Calu3 (cell line): ENCODE measurements at regions not wholly inside any gene's neighbourhood (a gene's known extent, or its start where the extent isn't known, plus 50 kb on each side); places are given as distances from the start of the nearest gene placed in this dataset.

Source experiments
- BruUV-seq: library from RNA; stranded (reverse); fragments of 400-500 nt; replicated peaks from 2 replicates; lab custom pipeline; 2021; lab: Mats Ljungman, UMichigan
- CTCF ChIA-PET: fragments of 300-600 bp; sonication (Branson Sonifier 250); formaldehyde crosslinking; loops from one replicate; lab custom pipeline; 2022; ENCODE audit warnings: antibody characterized with exemption; lab: Charles Lee
- DNase-seq: peaks from one replicate; pipeline ENCODE4 v3.0.0; 2022
- H3K27ac Mint-ChIP-seq: one replicate; pipeline ENCODE4 v1.8.0; 2022; ENCODE audit warnings: mixed read lengths; ENCODE audit not compliant: unreplicated experiment
- H3K27me3 Mint-ChIP-seq: one replicate; pipeline ENCODE4 v1.8.0; 2022; ENCODE audit warnings: mixed read lengths; ENCODE audit not compliant: unreplicated experiment
- H3K36me3 Mint-ChIP-seq: one replicate; pipeline ENCODE4 v1.8.0; 2022; ENCODE audit warnings: mild to moderate bottlenecking, moderate library complexity, mixed read lengths; ENCODE audit not compliant: insufficient read depth, unreplicated experiment
- H3K4me1 Mint-ChIP-seq: one replicate; pipeline ENCODE4 v1.8.0; 2022; ENCODE audit warnings: mild to moderate bottlenecking, low read depth, mixed read lengths; ENCODE audit not compliant: unreplicated experiment
- H3K4me3 Mint-ChIP-seq: one replicate; pipeline ENCODE4 v1.8.0; 2022; ENCODE audit warnings: mild to moderate bottlenecking, low read depth, moderate library complexity, mixed read lengths; ENCODE audit not compliant: unreplicated experiment
- H3K9me3 Mint-ChIP-seq: one replicate; pipeline ENCODE4 v1.8.0; 2022; ENCODE audit warnings: low read depth, mixed read lengths; ENCODE audit not compliant: unreplicated experiment
- intact Hi-C: fragments of 100-400 bp; cut with micrococcal nuclease; formaldehyde crosslinking; loops from one replicate; pipeline ENCODE4 v1.10.0; 2022; ENCODE audit not compliant: unreplicated experiment
- TF ChIP-seq, protein P1 (sequence below): fragments of 200-600 bp; IDR thresholded peaks from one replicate; pipeline ENCODE4 v1.8.0; 2022; ENCODE audit warnings: antibody characterized with exemption; ENCODE audit not compliant: unreplicated experiment

DNA sequence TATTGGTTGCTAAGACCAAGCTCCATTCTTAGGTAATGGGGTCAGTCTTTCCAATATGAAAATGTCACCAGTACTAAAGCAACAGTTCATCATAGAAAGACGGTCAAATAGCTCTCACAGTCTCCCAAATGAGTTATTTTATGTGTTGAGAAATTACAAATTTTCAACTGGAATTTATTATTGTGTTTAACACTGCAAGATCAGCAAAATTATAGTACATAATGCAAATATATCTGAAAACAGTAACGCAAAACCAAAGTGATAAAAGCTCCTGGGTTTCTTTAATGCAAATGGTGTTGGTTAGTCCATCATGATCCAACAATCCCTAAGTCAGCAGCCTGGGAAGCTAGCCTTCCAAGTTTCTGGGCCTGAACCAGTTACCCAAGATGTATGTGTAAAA, 61.5 kb upstream of the EGFL6 start:
- no peaks in the 10 kb centered on the region for H3K9me3 Mint-ChIP-seq
- CTCF ChIA-PET: interaction anchor here (0.6 to 2.0 kb wide), 3 partner anchors 138 to 242 kb away, joined by 3 to 26 read pairs (median 5); partner anchors contain the start of genes OFD1 and TRAPPC2
- TF ChIP-seq, protein P1, sequence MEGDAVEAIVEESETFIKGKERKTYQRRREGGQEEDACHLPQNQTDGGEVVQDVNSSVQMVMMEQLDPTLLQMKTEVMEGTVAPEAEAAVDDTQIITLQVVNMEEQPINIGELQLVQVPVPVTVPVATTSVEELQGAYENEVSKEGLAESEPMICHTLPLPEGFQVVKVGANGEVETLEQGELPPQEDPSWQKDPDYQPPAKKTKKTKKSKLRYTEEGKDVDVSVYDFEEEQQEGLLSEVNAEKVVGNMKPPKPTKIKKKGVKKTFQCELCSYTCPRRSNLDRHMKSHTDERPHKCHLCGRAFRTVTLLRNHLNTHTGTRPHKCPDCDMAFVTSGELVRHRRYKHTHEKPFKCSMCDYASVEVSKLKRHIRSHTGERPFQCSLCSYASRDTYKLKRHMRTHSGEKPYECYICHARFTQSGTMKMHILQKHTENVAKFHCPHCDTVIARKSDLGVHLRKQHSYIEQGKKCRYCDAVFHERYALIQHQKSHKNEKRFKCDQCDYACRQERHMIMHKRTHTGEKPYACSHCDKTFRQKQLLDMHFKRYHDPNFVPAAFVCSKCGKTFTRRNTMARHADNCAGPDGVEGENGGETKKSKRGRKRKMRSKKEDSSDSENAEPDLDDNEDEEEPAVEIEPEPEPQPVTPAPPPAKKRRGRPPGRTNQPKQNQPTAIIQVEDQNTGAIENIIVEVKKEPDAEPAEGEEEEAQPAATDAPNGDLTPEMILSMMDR: no peak
- DNase-seq: no peak
- no peak overlapping the region for H3K27ac Mint-ChIP-seq
- H3K36me3 Mint-ChIP-seq: no peaks in the 10 kb centered on the region
- H3K4me1 Mint-ChIP-seq: no peaks in the 10 kb centered on the region
- BruUV-seq: no TSS peak
- no peak overlapping the region for H3K4me3 Mint-ChIP-seq
- intact Hi-C loops: no loop called here
- H3K27me3 Mint-ChIP-seq: no peaks in the 10 kb centered on the region

DNA sequence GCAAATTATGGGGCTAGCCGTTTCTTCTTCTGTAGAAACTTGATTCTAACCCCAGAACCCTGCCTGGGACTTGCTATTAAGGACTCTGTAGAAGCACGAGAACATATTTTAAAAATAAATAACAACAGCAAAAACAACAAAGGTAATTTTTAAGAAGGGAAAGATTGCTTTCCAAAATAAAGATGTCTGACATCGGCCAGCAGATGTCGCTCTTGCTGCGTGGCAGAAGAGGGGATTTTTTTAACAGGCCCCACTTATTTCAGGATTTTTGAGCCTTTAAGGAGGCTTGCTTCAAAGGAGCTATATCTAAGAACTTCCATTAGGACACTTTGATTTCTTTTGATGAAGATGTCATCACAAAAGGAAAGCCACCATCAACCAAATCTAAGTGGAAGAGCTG, 62.8 kb upstream of the EGFL6 start:
- intact Hi-C loops: loop anchor here (1.0 kb wide), 2 partner anchors 140 to 526 kb away; no protein-coding TSS in a partner anchor
- H3K4me1 Mint-ChIP-seq: no peaks in the 10 kb centered on the region
- H3K27me3 Mint-ChIP-seq: no peaks in the 10 kb centered on the region
- H3K36me3 Mint-ChIP-seq: no peaks in the 10 kb centered on the region
- H3K4me3 Mint-ChIP-seq: no peak overlapping the region
- no peak overlapping the region for H3K27ac Mint-ChIP-seq
- peak; percentile 42 for DNase-seq
- CTCF ChIA-PET: interaction anchor here (0.7 to 2.0 kb wide), 7 partner anchors 11 to 523 kb away, joined by 3 to 26 read pairs (median 4); partner anchors contain the start of gene GEMIN8
- H3K9me3 Mint-ChIP-seq: no peaks in the 10 kb centered on the region
- TF ChIP-seq, protein P1: peak; percentile 41
- no TSS peak for BruUV-seq

DNA sequence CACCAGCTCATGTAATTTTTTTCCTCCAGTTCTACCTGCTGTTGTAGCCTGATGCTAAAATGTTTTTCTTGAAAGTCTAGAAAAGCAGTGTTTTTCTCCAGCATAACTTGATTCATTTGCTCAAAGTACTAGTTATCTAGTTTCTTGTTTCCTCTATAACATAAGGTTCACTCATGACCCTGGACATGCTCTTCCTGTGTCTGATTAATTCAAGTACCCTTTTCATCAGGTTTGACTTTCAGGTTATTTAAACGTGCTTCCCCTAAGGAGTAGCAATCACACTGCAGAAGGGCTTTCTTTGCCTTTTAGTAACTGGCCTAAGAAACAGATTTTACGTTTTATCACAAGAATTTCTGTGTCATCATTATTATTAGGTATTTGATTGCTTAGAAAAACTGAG, 66.8 kb upstream of the EGFL6 start:
- peak overlapping the region; percentile 18 for H3K27ac Mint-ChIP-seq
- H3K27me3 Mint-ChIP-seq: no peaks in the 10 kb centered on the region
- intact Hi-C loops: no loop called here
- no TSS peak for BruUV-seq
- H3K36me3 Mint-ChIP-seq: no peaks in the 10 kb centered on the region
- H3K4me1 Mint-ChIP-seq: no peaks in the 10 kb centered on the region
- H3K4me3 Mint-ChIP-seq: no peak overlapping the region
- H3K9me3 Mint-ChIP-seq: peaks cover 5% of the 10 kb centered on the region
- DNase-seq: no peak
- CTCF ChIA-PET: no interaction called here
- TF ChIP-seq, protein P1: no peak

DNA sequence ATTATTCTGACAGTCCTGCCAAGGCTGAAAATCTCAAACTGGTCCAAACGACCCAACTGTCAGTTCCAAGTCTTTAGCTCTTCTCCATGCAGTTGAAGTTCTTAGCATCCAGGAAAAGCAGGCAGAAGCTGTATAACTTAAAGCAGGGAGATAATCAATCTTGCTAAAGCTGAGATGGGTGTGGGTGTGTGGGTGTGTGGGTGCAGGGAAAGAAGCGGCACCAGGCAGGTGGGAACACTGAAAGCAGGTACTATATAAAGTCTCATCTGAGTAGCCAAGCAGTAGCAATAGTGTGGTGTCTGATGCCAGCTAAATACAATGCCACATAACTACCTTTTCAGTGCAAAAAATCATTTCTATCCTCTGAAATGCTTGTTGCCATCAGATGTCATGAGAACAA, 69.7 kb upstream of the EGFL6 start:
- Mint-ChIP-seq H3K4me3 (no peak overlapping the region), H3K27ac (no peak overlapping the region), H3K4me1 (peaks cover 15% of the 10 kb centered on the region), H3K9me3 (peaks cover 5% of the 10 kb centered on the region), H3K36me3 (peaks cover 7% of the 10 kb centered on the region), H3K27me3 (no peaks in the 10 kb centered on the region)
- no peak for DNase-seq
- TF ChIP-seq, protein P1: no peak
- no TSS peak for BruUV-seq
- intact Hi-C loops: loop anchor here (10.0 kb wide), 1 partner anchor 675 kb away; no protein-coding TSS in a partner anchor
- CTCF ChIA-PET: no interaction called here
